Activated naive CD4-positive, alpha-beta T cell treated with anti-CD3 and anti-CD28 coated beads, Interleukin-2, amount 50 U/mL, for 16 hours (primary cell): ENCODE measurements at regions not wholly inside any gene's neighbourhood (a gene's known extent, or its start where the extent isn't known, plus 50 kb on each side); places are given as distances from the start of the nearest gene placed in this dataset.
"Not testable (repeated sequence)": the region's sequence is repeated elsewhere in the genome, so short reads cannot be mapped to it uniquely, and the experiment has no call there.

Source experiments
- DNase-seq: peaks from one replicate; pipeline ENCODE4 v3.0.0-alpha.2; 2020

DNA sequence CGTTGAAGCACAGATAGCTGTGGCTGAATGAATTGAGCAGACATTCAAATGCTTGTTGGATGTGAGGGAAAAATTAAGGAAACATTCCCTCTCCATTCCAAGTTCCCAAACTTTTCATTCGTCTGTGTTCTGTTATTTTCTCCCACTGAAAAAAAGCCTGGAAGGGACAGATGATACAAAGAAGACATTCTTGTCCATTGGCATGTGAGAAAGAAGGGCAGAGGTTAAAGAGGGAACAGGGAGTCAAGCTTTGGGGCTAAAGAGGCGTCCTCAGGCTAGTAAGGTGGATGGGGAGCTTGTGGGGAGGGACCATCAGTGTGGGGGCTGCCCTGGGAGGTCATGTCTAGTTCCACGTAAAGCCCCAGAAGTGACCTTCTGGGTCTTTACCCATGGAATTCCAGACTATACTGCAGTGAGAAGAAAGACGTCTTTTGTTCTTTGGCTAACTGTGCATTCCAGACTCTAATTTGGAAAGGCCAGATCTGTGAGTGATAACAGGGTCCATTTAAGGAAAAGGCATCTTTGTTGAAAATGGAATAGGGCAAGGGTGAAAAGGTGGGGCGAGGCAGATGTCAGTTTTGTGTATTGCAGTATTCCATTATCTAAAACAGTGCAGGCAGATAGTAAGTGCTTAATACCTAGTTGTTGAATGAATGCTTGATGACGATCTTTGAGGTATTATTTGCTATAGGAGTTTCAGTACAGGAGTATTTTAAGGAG, 117.5 kb downstream of the SOX4 start:
- no peak for DNase-seq

DNA sequence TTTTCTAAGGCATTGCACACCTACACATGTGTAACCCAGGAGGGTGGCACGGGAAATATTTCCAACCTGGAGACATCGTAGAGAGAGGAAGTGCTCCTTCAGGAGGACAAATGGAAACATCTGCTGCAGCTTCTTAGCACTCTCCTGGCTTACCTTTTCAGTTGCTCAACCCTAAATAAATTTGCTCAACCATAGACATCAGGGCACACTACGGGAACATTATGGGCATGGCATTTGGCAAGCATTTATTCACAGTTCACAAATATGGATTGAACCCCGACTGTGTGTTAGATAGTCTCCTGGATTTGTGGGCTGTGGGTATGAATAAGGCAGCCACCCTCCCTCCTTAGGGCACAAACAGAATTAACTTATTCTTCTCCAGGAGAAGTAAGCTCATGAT, 118.7 kb downstream of the SOX4 start:
- DNase-seq = no peak

DNA sequence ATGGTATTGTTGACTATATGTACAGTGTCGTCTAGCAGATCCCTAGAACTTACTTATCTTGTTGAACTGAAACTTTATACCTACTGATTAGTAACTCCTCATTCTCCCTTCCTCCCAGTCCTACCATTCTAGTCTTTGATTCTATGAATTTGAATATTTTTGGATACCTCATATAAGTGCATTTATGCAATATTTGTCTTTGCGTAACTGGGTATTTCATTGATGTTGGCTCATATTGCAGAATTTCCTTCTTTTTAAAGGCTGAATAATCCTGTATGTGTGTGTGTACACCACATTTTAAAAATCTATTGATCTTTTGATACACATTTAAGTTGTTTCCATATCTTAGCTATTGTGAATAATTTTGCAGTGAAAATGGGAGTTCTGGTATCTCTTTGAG, 119.9 kb downstream of the SOX4 start:
- DNase-seq = no peak

DNA sequence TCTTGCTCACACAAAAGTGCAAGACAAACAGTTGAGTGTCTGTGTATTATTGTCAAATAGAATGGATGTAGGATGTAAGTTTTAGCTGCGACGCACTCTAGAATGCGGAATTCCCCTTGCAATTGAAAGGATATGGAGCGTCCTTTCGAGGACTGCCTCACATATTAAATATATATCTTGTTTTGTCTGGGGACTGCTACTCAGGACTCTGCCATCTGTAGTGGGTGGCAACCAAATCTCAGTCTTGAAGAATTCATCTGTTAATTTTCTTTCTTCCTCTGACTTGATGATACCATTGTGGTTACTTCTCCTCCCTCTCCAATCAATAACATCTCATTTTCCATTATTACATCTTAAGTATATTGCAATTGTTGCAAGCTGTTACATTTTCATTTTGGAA, 121.6 kb downstream of the SOX4 start:
- DNase-seq = no peak

DNA sequence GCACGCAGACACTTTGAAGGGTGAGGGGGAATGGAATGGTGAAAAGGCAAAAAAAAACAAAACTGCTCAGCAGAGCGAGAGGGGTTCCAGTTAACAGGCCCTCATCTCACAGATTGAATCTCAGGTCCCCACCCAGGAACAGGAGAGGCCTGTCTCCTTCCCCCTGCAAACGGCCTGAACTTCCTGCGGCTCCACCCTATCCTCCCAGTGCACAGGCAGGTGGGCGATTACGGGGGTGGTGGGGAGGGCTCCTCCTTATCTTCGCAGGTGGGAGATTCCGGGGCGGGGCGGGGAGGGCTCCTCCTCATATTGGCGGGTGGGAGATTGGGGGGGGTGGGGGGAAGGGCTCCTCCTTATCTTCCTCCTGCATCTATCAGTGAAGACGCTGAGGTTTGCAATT, 129.0 kb downstream of the SOX4 start:
- no peak for DNase-seq

DNA sequence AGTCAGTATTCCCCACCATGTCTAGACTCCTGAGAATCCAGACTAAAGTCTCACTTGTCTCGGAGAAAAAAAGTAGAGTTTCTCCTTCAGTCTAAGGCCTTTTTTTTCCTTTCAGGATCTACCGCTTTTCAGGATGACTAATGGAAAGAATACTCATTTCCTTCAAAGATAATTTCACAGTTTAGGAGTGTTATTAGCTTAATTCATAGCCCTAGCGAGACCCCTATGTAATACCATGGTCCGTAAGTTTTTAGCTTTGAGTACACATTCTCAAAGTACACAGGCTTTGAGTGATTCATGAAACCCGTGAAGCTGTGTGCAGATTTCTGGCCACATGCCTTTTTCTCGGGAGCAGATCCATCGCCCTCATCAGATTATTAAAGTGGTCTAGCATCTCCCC, 133.1 kb downstream of the SOX4 start:
- no peak for DNase-seq

DNA sequence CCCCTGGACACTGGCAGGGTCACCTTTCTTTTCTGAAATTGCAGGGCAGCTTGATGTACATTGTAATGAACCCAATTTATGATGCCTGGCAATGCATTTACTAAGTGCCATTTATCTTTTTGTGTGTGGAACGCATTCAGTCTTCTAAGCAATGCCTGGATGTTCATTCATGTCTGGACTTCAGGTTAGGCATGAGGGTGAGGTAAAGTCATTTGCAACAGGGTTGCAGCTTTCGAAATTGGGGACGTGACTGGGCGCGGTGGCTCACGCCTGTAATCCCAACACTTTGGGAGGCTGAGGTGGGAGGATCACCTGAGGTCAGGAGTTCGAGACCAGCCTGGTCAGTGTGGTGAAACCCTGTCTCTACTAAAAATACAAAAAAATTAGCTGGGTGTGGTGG, 134.6 kb downstream of the SOX4 start:
- DNase-seq = no peak

DNA sequence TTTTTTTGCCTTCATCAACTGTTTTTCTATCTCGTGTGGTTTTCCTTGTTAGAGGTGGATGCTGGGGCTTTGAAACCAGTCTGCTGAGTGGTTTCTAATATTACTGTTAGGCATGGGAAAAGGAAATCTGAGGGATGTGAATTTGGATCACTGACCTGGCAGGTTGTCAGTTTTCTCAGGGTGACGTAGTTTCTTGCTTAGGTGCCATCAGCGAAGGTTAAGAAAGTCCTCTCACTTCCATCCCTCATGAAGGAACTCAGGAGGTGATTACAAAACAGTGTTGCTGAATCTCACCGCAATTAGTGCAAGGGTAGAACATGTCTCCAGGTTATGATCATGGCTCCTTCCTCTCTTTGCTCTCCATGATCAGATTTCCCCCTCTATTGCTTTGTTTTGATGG, 135.9 kb downstream of the SOX4 start:
- DNase-seq = no peak

DNA sequence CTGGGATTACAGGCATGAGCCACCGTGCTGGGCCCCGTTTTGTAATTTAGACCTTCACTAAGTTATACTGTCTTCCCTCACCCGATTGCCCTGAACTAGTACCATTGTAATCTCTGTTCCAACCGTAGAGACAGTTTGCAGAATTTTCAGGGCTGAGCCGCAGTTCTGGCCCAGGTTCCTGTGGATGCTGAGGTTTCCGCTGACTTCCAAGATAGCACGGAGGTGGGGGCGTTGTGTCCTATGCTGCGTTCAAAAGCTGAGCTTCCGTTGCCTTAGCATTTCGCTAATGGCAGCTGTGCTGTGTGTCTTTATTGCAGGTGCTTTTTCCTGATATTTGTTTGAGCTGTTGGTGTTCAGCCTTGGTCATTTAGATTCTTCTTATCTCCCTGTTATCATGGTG, 137.0 kb downstream of the SOX4 start:
- no peak for DNase-seq

DNA sequence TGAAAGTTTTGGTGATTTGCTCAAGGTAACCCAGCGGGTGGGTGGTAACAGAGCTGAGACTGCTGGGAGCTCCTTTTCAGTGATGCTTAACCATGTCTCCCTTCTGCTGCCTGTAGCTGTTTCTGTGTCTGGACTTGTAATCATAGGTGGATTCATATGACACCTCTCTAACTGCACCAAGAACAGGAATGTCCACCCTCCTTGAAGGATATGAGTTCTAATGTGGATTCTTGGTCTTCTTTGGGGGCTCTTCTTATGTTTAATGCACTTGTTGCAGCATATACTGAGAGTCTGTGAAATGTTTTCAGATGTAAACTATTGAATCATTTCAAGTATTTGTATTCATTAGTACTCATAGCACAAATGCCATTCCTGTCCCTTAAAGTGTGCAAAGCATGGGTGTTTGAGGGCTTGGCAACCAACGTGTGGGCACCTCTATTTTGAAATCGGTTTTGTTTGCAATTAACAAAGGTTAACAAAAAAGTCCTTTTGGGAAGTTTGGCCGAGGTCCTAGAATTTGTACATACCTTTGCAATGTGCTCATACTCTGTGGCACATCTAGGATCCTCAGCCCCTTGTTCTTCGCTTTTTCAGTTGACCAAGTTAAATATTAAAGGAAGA, 138.0 kb downstream of the SOX4 start:
- no peak for DNase-seq

DNA sequence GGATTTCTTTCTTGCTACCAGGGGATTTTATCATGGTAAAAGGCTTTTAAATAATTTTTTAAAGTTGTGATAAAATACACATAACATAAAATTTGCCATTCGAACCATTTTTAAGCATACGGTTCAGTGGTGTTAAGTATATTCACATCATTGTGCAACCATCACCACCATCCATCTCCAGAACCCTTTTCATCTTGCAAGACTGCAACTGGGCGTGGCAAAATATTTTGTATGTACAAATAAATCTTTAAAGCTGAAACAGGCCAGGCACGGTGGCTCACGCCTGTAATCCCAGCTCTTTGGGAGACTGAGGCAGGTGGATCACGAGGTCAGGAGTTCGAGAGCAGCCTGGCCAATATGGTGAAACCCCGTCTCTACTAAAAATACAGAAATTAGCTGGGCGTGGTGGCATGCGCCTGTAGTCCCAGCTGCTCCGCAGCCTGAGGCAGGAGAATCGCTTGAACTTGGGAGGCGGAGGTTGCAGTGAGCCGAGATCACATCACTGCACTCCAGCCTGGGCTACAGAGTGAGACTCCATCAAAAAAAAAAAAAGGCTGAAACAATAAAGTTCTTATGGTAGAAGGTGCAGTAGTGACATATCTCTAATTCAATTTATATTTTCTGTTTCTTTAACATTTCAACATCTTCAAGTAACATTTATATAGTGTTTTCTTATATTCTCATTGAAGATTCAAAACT, 138.6 kb downstream of the SOX4 start:
- DNase-seq = not testable (repeated sequence)

DNA sequence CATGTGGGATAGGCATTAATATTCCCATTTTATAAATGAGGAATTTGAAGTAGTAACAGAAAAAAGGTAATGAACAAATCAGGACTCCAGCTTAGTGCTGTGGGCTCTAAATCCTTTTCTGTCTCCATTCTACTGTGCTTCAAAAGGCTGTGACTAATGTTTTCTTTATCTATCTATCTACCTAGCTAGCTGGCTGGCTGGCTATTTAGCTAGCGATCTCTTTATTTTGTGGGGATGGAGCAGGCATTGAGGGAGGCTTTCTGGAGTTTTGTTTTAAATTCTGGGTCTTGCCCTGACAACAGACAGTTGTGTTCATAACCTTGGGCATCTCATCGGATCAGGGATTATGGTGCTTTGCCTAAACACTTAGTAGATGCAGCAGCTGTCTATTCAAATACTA, 139.2 kb downstream of the SOX4 start:
- no peak for DNase-seq

DNA sequence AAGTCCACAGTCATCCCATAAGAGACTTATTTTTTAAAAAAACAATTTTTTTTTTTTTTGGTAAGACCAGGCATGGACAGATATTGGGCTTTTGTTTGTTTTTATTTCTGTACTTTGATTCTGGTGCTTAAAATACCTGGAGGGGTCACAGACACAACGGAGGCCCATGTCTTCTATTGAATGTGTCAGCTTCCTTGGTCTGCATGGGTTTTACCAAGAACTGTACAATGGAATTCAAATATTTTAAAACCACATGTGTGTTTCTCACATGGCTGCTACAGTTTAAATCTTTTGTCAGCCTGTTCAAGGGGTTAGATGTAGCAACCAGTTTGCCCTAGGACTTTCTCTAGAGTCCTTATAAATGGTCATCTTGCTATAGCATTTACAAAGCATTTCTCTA, 139.8 kb downstream of the SOX4 start:
- DNase-seq = no peak

DNA sequence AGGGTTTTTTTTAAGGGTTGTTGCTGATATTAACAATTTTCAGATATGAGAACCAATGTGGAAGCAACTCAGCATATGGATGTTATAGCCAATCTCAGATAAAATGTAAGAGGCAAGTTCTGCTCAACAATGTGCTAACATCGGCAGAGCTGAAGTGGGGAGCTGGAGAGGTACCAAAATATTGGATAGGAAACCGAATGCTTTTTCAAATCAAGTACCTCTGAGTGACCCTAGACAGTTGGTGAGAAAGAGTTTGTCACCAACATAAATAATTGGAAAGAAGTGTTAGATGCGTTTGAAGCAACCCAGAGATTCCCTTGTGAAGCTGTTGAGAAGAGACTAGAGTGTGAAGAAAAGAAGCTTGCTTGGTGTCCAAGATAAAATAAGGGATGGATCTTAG, 140.7 kb downstream of the SOX4 start:
- no peak for DNase-seq

DNA sequence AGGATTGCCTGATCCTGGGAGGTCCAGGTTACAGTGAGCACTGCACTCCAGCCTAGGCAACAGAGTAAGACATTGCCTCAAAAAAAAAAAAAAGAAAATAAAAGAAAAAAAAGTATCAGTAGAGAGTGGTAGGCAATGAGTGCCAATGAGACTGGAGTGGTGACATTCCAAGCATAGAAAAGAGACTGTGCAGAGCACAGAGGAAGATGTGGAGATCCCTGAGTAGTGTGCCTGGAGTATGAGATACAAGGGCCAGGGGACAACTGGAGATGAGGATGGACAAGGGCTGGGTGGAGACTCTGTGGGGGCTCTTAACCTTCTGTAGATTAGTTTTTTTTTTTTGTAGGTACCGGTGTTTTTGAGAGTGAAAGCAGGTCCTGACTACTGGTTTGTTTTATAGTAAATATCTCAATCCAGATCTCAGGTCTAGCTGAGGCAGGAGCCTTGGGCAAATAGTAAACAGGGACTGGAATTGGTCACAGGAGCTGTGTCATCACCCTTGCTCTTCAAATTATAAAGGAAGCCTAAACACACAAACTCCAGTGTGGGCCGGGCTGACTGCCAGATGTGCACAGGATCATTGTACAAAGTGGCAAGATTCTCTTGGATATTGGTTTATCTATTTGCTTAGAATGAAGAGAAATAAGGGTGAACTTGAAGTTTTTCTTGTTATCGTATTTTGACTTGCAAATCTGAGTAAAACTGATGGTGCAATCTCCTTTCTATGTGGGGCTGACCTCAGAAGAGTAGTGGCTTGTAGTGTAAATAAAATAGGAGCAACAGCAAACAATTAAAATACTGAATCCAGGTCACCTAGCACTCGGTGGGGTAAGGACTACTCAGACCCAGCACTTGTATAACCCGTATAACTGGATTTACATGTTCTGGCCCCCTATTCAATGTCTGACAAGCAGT, 144.9 kb downstream of the SOX4 start:
- DNase-seq = no peak

DNA sequence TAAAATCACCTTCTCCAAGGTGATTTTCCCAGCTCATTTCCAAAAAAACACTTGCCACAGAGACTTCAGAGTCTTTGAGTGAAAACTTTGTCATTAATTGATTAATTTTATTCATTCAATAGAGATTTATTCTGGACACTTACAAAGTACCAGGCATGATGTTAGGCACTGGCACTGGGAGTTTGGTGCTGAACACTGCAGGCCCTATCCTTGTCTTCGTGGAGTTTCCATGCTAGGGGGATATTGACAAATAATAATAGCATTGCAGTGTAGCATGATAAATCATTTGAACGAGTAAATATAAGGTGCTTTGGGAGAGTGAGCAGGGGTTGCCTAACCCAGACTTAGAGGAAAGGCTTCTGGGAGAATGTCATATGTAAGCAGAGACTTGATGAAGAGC, 145.7 kb downstream of the SOX4 start:
- DNase-seq = no peak

DNA sequence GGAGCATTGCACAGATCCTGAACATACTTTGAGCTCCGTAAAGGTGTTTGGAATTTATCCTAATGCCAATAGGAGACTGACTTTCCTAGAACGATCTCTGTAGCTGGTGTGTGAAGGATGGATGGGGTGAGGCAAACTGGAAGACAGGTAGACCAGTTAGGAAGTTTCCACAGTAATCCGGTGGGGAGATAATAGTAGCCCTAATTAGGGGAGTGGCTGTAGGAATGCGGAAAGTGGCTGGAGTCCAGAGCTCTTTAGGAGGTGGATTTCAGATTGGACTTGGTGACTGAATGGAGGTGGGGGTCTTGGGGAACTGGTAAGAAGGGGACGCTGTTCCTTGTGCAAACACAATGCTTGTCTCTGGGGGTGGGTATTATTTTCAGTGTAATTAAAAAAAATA, 146.3 kb downstream of the SOX4 start:
- no peak for DNase-seq

DNA sequence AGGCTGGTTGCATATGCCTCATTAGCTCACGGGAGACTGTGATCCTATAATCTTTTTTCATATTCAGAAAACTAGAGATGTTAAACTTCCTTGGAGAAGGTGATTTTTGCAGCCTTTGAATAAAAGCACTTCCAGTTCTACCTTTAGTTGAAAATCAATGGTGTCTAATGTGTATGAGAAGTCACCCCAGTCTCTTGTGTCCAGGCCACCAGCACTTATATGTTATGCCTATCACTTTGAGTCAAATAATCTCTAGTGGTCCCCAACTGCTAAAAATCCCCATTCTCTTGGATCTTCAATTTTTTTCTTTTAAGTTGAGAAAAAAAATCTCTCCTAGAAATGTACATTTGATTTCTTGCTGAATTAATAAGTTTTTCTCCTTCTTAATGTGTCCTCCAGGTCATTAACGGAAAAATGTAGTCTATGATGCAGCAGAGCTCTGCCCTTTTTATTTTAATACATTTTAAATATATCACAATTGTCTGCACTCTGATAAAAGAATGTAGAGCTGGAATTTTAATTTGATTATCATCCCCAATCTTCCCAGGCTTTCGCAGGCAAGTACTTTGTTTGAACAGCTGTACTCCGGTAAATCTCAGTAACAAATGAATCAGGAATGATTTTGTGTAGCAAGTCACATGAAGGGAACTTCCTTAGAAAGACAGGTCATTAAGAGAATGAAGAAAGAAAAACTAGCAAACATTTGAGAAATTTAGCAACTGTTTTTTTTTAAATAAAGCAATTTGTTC, 147.0 kb downstream of the SOX4 start:
- DNase-seq = no peak

DNA sequence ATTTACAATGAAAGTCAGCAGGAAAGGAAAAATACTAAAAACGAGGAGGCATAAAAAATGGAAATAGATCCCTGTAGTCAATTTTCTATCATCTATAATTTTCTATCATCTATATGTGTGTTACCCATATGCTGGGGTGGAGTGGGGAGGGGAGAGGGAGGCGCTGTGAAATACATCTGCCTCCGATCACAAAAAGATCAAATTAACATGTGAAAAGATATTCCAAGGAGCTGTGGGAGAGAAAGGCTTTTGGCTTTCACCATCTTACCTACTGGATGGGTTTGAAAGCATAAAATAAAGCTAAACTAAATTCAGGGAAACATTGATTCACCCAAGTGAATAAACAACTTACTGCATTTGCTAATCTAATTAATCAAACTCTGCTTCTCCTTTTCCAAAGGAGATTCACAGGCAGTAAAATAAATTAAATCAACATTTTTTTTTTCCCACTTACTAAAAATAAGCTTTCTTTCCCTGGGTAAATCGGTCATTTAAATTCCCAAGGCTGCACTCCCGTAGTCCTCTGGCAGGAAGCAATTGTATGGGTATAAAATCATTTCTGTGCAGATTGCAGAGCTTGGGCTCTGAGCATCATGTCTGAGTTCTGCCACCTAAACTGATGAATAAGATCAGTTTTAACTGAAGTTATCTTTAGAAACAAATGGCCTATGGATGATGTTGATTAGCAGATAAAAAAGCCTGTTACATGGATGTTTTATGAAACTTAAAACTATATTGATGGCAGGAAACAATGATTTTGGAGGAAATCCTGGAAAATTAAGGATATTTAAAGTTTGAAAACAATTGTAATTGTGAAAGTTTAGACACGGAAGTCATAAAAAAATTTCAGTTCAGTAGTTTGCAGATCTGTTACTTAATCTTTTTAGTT, 147.9 kb downstream of the SOX4 start:
- DNase-seq = no peak

DNA sequence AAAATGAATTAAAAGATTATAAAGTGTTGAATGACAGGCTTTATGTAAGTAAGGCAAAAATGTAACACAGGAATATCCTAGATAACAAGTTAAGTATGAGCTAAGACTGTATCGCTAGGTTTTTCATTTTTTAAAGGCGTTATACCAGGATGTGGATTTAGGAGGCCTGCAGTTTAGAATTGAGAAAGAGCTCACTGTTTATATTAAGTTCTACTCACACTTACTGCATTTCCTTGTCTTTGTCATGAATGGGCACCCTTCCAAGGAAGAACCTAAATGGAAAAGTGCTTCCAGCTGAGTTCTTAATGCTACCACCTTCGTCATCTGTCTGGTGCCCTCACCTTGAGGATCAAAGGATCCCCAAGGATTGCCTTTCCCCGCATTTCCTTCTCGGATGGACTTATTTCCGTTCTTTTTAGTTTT, 148.7 kb downstream of the SOX4 start:
- no peak for DNase-seq

DNA sequence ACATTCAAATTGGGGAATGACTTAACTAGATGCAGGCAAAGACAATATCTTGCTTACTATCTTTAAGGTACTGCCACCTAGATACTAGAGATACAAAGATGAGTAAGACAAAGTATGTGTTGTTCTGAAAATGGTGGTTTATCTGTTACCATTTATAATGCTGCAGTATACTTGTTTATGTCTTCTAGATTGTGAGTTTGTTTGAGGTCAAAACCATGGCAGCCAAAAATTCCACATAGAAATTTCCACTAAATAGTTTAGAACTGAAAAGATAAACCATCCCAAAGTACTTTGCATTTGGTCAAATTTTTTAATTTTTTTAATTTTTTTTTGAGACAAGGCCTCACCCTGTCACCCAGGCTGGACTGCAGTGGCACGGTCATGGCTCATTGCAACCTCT, 150.8 kb downstream of the SOX4 start:
- no peak for DNase-seq
